PC-9 (cell line): ENCODE measurements at regions not wholly inside any gene's neighbourhood (a gene's known extent, or its start where the extent isn't known, plus 50 kb on each side); places are given as distances from the start of the nearest gene placed in this dataset.

Source experiments
- CTCF ChIP-seq: fragments of 200-600 bp; sonication (generic); conservative IDR thresholded peaks from 2 replicates; pipeline ENCODE4 v1.6.1; 2017; ENCODE audit warnings: mixed run types, antibody characterized with exemption, mild to moderate bottlenecking, moderate library complexity
- EZH2 ChIP-seq: fragments of 200-600 bp; sonication (generic); IDR thresholded peaks from 2 replicates; pipeline ENCODE4 v1.8.0; 2017; ENCODE audit warnings: antibody characterized with exemption, low read depth

GRCh38 chr14:37857774-37858266, 262.4 kb downstream of the TTC6 start:
- TF ChIP-seq CTCF (no peak), EZH2 (no peak)
